Right renal pelvis (tissue), 4 donors: ENCODE measurements at regions not wholly inside any gene's neighbourhood (a gene's known extent, or its start where the extent isn't known, plus 50 kb on each side); places are given as distances from the start of the nearest gene placed in this dataset.
"Not testable (repeated sequence)": the region's sequence is repeated elsewhere in the genome, so short reads cannot be mapped to it uniquely, and the experiment has no call there.

ENCODE experiments used
- DNase-seq, 4 donors: peaks; one replicate each; pipeline ENCODE4 v3.0.0-alpha.2; 2013; ENCODE audit warnings: low read depth in 4 of 4, low spot score in 3 of 4, missing footprints in 1 of 4

DNA sequence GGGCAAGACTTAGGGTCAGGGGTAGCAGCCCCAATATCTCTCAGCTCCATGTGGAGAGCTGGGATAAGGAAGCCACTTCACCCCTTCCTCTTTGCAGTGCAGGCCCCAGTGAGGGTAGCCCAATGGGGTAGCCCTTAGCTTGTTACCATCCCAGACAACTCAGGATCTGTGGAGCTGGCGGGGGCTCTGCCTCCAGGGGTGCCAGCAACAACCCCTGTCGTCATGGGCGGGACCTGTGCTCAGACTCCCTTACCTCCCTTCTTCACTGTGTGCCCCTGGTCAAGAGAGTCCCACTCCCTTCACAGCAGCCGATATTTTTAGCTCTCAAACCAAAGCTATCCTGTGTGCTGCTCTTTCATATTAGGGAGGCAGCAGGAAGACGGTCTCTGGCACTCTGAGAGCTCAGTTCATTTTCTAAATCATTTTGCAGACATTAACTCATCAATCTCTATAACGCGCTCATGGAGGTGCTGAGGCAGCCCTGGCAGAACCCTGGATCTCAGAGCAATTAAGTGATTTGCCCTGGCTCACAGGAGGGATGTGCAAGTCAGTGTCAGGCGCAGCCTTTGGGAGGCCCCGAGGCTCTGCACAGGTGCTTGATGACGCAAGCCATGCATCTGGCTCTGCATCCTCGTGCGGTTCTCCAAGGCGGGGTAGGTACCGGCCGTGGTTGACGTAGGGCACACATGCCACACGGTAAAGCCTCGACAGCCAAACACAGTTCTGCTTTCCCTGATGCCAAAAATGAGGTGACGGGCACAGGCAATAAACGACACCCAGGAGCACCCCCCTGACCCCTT, 357.6 kb downstream of the SHANK2 start:
- DNase-seq, result no peak

DNA sequence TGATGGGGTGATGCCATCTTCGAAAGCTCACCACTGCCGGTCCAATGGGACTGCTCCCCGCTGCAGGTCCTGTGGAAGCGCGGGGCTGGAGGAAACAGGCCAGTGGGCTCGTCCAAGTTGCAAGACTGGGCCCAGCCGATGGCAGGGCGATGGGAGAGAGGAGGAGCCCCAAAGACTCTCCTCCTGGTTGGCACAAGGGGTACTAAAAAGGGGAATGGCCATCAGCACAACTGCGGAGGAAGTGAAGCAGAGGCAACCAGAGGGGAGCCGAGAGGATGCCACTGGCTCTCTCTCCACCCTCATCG, 357.1 kb downstream of the SHANK2 start:
- no peak for DNase-seq

GRCh38 chr11:70897429-70897828, 354.9 kb downstream of the SHANK2 start:
- no peak for DNase-seq

DNA sequence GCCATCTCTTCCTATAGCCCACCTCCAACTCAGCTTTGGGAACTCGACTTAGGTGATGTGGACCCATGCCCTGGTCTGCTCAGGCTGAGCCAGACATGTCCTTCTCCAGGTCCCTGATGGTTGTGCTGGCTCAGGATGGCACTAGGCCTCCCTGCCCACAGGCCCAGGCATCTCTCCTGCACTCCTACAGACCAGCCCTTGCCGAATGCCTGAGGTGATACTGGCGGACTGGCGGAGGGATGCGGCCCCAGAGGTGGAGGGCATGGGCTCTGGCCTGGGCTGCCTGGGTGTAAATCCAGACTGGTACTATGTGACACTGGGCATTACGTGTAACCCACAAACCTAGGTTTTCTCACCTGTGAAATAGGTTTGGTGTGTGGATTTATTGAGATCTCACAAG, 352.8 kb downstream of the SHANK2 start:
- no peak for DNase-seq

DNA sequence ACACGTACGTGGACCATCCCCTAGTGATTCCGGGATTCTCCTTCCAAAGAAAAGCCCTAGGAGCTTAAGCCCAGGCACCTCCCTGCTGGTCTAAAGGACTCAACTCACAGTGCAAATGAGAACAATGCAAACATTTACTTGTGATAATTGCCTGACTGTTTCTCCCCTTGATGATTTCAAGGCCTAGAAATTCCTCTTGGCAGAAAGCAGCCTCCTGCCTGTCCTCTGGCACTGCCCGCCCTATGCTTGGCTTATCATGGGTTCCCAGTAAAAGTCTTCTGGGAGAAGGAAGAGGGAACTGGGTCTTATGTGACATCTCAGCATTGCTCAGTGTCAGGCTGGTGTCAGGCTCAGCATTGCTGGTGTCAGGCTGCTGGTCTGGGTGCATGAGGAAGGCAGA, 351.8 kb downstream of the SHANK2 start:
- no peak for DNase-seq

DNA sequence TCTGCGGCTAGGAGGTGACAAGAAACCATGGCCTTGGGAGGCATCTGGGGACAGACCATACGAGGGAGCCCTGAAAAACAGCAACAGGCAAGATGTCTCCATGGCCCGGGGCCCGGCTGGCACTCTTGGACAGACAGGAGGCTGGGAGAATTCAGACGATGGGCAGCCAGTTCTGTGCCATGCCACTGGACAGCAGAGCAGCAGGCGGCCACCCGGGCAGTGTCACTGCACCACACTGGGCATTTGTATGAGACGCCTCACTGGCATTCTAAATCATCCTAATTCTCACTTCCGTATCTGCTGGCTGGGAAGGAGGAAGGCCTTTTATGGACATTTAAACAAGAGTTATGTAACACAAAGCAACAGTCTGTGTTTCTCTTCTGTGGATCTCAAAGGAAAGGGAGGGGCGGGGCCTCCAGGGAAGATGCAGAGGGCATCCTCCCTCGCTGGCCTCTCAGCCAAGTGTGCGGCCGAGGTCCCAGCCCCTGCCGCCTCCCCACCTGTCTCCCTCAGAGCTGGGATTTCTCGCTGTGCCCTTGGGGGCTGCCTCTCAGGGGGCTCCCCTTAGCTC, 350.3 kb downstream of the SHANK2 start:
- DNase-seq, result no peak

DNA sequence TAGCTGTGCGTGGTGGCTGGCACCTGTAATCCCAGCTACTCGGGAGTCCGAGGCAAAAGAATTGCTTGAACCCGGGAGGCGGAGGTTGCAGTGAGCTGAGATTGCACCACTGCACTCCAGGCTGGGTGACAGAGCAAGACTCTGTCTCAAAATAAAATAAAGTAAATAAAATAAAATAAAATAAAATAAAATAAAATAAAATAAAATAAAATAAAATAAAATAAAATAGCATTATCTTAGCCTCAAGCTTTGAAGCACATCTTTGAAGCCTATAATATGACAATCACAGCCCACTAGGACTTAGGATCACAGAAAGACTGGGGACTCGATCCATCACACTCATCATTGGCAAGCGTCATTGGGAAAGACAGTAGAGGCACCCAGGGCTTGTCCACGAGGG, 349.1 kb downstream of the SHANK2 start:
- DNase-seq, result not testable (repeated sequence)

DNA sequence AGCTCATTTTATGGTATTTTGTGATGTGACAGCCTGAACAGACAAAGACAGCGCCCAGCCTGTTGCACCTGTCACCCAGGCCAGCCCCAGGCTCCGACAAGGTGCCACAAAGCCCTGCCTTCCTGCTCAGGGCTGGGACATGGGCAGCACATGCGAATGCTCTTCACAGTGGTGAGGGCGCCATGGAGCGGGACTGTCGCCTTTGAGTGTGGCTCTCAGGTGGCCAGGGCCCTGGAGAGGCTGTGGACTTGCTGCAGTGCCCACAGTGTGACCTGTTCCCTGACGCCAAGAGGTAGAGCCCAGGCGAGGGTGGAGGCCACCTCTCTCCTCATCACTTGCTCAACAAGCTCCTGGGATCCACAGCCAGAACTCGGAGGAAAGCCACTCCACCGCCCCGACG, 346.3 kb downstream of the SHANK2 start:
- DNase-seq, result no peak

DNA sequence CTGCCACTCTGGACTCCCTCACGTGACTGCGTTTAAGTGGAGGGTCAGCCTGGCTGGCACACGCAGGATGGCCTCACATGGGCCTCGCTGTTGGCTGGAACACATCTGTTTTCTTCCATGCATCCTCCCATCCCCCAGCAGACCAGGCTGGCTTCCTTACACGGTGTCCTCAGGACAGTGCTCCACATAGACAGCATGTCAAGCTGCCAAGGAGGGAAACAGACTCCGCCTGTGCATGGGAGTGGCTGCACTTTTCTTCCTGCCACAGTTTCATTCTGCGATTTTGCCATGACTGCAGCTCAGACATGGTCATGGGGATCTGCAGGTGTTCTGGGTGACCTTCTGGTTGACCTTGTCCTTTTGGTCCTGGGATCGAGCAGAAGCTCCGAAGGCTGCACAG, 344.2 kb downstream of the SHANK2 start:
- DNase-seq, result no peak

DNA sequence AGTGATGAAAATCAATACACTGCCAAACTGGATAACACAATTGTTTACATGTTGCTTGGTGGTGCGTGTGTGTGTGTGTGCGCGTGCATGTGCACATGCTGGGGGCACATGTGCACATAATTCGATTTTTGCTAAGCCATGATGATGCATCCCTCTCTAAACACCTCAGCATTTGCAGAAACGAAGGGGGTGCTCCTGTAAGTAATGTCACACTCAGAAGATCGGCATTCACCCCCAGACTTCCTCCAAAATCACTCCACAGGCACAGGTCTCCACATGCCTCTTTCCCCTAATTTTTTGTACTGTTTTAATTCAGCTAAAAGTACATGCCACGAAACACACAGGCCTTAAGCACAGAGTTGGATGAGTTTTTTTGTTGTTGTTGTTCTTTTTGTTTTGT, 341.5 kb downstream of the SHANK2 start:
- no peak for DNase-seq

DNA sequence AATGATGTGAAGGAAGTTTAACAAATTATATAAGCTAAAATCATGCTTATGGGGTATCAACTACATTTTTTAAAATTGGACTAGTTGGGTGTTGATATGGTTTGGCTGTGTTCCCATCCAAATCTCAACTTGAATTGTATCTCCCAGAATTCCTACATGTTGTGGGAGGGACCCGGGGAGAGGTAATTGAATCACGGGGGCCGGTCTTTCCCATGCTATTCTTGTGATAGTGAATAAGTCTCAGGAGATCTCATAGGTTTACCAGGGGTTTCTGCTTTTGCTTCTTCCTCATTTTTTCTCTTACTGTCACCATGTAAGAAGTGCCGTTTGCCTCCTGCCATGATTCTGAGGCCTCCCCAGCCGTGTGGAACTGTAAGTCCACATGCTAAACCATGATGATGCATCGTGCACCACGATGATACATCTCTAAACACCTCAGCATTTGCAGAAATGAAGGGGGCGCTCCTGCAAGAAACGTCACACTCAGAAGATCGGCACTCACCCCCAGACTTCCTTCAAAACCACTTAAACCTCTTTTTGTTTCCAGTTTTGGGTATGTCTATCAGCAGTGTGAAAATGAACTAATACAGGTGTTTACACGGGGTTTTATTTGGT, 340.0 kb downstream of the SHANK2 start:
- no peak for DNase-seq

- DNase-seq, result no peak
Observed at GRCh38 chr11:70913715-70914231, 338.6 kb downstream of the SHANK2 start.

- no peak for DNase-seq
Observed at GRCh38 chr11:70914496-70914895, 337.9 kb downstream of the SHANK2 start.

DNA sequence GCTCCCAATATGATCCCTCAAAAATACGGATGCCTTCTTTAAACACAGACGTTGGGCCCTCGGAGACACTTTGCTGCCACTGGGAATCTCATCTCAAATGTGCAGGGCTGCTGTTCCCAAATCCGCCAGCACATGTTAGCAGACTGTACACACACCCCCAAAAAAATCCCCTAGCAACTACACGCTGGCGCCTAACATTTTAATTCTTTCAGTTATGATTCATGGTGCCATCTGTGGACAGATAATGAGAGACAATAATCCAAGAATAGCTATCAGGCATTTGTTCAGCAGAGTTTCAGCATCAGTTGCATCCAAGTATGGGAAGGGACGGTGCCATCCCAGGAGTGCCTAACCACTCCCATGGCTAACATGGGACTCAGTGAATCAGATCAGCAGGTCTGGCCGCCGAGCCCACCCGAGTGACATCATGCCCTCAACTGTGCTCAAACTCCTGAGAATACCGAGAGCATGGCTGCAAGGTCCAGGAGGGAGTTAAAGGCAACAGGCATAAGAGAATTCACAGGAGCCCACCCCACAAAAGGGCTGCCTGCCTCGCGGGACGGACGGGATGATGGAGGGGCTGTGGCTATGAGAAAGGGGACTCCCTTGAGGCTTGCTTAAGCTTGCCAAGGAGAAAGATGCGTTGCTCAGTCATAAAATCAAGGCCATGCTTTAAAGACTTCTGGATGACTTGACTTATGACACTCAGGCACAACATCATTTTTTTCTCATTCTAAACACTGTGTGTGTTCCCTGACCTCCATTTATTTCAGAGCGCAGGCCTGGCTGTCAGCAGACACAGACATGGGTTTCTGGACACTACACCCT, 337.0 kb downstream of the SHANK2 start:
- DNase-seq, result no peak

GRCh38 chr11:70916351-70916750, 336.0 kb downstream of the SHANK2 start:
- no peak for DNase-seq

GRCh38 chr11:70918242-70918641, 334.1 kb downstream of the SHANK2 start:
- no peak for DNase-seq

- no peak for DNase-seq
Observed at GRCh38 chr11:70921804-70922203, 330.6 kb downstream of the SHANK2 start.

DNA sequence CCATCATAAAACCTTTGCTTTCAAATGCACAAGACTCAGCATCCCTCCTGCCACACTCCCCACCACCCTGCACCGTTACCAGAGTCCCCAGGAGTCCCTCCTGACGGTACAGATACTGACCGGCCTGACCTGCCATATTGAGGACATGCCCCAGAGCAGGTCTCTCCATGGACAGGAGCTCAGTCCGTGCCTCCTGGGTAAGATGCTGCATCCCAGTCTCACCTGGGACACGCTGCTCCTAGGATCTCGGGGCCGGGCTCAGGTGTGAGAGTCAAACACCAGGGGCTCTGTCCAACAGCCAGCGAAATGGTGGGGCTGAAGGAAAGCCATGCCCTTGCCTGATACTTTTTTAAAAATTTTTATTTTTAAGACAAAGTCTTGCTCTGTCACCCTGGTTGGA, 328.3 kb downstream of the SHANK2 start:
- no peak for DNase-seq

- DNase-seq, result no peak
Observed at GRCh38 chr11:70925238-70925637, 327.1 kb downstream of the SHANK2 start.

DNA sequence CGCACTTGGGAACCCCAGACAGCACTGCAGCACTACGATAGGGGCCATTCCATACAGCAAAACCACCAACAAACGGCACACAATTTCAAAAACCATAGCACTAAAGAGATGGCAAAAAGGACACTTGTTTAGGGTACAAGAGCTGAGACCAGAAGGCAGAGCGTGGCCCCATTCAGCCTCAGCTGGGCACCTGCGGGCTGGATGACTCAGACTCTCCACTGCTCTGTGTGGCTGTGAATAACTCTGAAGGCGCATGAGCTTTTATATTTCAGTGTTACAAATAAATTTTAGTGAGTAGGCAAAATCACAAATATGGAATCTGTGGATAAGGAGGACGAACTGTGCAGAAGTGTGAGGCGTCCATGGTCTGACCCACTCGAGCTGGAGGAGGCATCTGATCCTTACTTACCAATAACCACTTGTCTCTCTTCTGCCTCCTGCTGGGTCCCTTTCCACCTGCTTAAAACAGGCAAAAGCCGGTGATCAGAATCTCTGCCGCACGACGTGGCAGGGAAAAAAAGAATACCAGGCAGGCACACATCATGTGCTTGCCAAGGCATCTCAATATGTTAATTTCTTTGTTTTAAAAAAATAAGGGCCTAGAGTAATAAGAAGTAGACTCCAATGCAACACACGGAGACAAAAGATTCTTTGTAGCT, 325.7 kb downstream of the SHANK2 start:
- no peak for DNase-seq
